PC-3 (cell line): ENCODE measurements at regions not wholly inside any gene's neighbourhood (a gene's known extent, or its start where the extent isn't known, plus 50 kb on each side); places are given as distances from the start of the nearest gene placed in this dataset.

ENCODE experiments used
- CTCF ChIP-seq: fragments of 300-600 bp; sonication (generic); conservative IDR thresholded peaks from 2 replicates; pipeline ENCODE4 v1.5.1; 2017; ENCODE audit warnings: antibody characterized with exemption, low read depth, mild to moderate bottlenecking, low read length
- EZH2 ChIP-seq: fragments of 300-600 bp; sonication (generic); IDR thresholded peaks from one replicate; pipeline ENCODE4 v1.6.1; 2017; ENCODE audit warnings: antibody characterized with exemption, mild to moderate bottlenecking, low read length; ENCODE audit not compliant: unreplicated experiment
- EZH2phosphoT487 ChIP-seq: fragments of 300-600 bp; sonication (generic); IDR thresholded peaks from 2 replicates; pipeline ENCODE4 v1.6.1; 2018; ENCODE audit warnings: mild to moderate bottlenecking, antibody characterized with exemption, low read length, borderline replicate concordance

- TF ChIP-seq CTCF (no peak), EZH2 (no peak), EZH2phosphoT487 (no peak)
These were observed 109.1 kb upstream of the DIPK2B start for GRCh38 chrX:45309801-45310200.
